GM12891 (cell line): ENCODE measurements at regions not wholly inside any gene's neighbourhood (a gene's known extent, or its start where the extent isn't known, plus 50 kb on each side); places are given as distances from the start of the nearest gene placed in this dataset.

ENCODE experiments used
- DNase-seq: peaks from one replicate; pipeline ENCODE4 v3.0.0; 2011; ENCODE audit warnings: low spot score; ENCODE audit not compliant: insufficient read length
- FAIRE-seq: peaks from 2 replicates; lab custom pipeline; 2011; peaks lifted over from hg19 to GRCh38; lab: Jason Lieb, UNC
- PAX5 ChIP-seq: IDR thresholded peaks from 2 replicates; pipeline ENCODE4 v1.6.1; 2011; ENCODE audit warnings: low read length, moderate library complexity, mild to moderate bottlenecking; ENCODE audit not compliant: insufficient read depth, severe bottlenecking
- POLR2A ChIP-seq: IDR thresholded peaks from 2 replicates; pipeline ENCODE4 v1.6.1; 2011; ENCODE audit warnings: low read depth, low read length, control low read depth
- POLR2AphosphoS5 ChIP-seq: IDR thresholded peaks from 2 replicates; pipeline ENCODE4 v1.6.1; 2011; ENCODE audit warnings: low read depth, low read length, control low read depth
- POU2F2 ChIP-seq: IDR thresholded peaks from 2 replicates; pipeline ENCODE4 v1.6.1; 2011; ENCODE audit warnings: low read depth, mild to moderate bottlenecking, control low read depth, low read length, moderate library complexity
- SPI1 ChIP-seq: IDR thresholded peaks from 2 replicates; pipeline ENCODE4 v1.6.1; 2011; ENCODE audit warnings: low read depth, low read length, control low read depth
- TAF1 ChIP-seq: IDR thresholded peaks from 2 replicates; pipeline ENCODE4 v1.6.1; 2011; ENCODE audit warnings: low read depth, low read length, control low read depth

GRCh38 chr5:166178411-166179080 lies 2112.9 kb upstream of the WWC1 start:
- no peak for FAIRE-seq
- TF ChIP-seq POU2F2 (no peak), PAX5 (no peak), SPI1 (no peak), POLR2AphosphoS5 (no peak)
- no peak for DNase-seq

- no peak for TF ChIP-seq PAX5
- no peak for FAIRE-seq
- no peak for DNase-seq
These were observed 2106.3 kb upstream of the WWC1 start for GRCh38 chr5:166185185-166185584.

- TF ChIP-seq PAX5 (no peak), POLR2AphosphoS5 (no peak), SPI1 (no peak), TAF1 (no peak), POLR2A (no peak), POU2F2 (no peak)
- DNase-seq, result no peak
- no peak for FAIRE-seq
These were observed 2102.7 kb upstream of the WWC1 start for GRCh38 chr5:166188501-166189325.

- no peak for FAIRE-seq
- no peak for DNase-seq
- TF ChIP-seq POU2F2 (no peak), POLR2A (no peak), PAX5 (no peak), TAF1 (no peak), POLR2AphosphoS5 (no peak), SPI1 (no peak)
These were observed 2098.7 kb upstream of the WWC1 start for GRCh38 chr5:166192696-166193095.

GRCh38 chr5:166195981-166196380 lies 2095.5 kb upstream of the WWC1 start:
- DNase-seq (no peak), FAIRE-seq (no peak)
- TF ChIP-seq POLR2A (no peak), PAX5 (no peak)

- FAIRE-seq, result no peak
- TF ChIP-seq TAF1, result no peak
- TF ChIP-seq POLR2A, result no peak
- no peak for TF ChIP-seq POLR2AphosphoS5
- no peak for TF ChIP-seq PAX5
- no peak for TF ChIP-seq POU2F2
- no peak for TF ChIP-seq SPI1
These were observed 2090.9 kb upstream of the WWC1 start for GRCh38 chr5:166200532-166200931.

GRCh38 chr5:166211640-166212039 lies 2079.8 kb upstream of the WWC1 start:
- DNase-seq (no peak), FAIRE-seq (no peak)
- TF ChIP-seq SPI1, result no peak

More at GRCh38 chr5:166200532-166200931, 2090.9 kb upstream of the WWC1 start:
- no peak for DNase-seq

GRCh38 chr5:166236327-166236726 lies 2055.1 kb upstream of the WWC1 start:
- no peak for TF ChIP-seq SPI1
- no peak for TF ChIP-seq POU2F2
- no peak for TF ChIP-seq TAF1
- no peak for TF ChIP-seq POLR2AphosphoS5
- no peak for TF ChIP-seq POLR2A
- TF ChIP-seq PAX5, result no peak
- FAIRE-seq, result no peak
- no peak for DNase-seq

GRCh38 chr5:166240705-166241104 lies 2050.7 kb upstream of the WWC1 start:
- no peak for TF ChIP-seq POLR2A
- TF ChIP-seq TAF1, result no peak
- TF ChIP-seq SPI1, result no peak
- no peak for TF ChIP-seq POLR2AphosphoS5
- no peak for TF ChIP-seq POU2F2
- no peak for TF ChIP-seq PAX5
- no peak for FAIRE-seq
- DNase-seq, result no peak

GRCh38 chr5:166245556-166245955 lies 2045.9 kb upstream of the WWC1 start:
- DNase-seq (no peak), FAIRE-seq (no peak)
- TF ChIP-seq PAX5, result no peak
- no peak for TF ChIP-seq POLR2AphosphoS5
- no peak for TF ChIP-seq POLR2A
- TF ChIP-seq SPI1, result no peak
- no peak for TF ChIP-seq TAF1
- TF ChIP-seq POU2F2, result no peak
